Stimulated activated CD8-positive, alpha-beta memory T cell treated with anti-CD3 and anti-CD28 coated beads, Interleukin-15, amount 100 ng/mL, for 24 hours (primary cell): ENCODE measurements at regions not wholly inside any gene's neighbourhood (a gene's known extent, or its start where the extent isn't known, plus 50 kb on each side); places are given as distances from the start of the nearest gene placed in this dataset.

Experiments used
- DNase-seq: peaks from one replicate; pipeline ENCODE4 v3.0.0-alpha.2; 2020; ENCODE audit warnings: low read depth

DNA sequence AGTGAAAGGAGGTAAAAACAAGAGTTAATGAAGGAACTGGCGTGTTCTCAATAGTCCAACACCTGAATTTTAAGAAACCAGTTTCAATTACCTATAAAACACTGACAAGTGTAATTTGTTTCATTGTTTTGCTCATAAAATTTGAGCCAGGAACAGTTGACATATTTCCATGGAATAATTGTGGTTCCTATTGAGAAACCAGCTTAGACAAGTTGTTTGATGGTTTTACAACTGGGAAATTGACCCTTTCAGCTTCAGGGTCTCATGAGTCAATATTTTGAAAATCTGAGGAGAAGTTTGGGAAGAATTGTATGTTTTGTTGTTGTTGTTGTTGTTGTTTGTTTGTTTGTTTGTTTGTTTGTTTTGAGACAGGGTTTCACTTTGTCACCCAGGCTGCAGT is 69.1 kb upstream of the GADD45A start:
- DNase-seq = no peak

GRCh38 chr1:67616394-67616985 is 68.5 kb upstream of the GADD45A start:
- DNase-seq = no peak

- DNase-seq = no peak
Measured at GRCh38 chr1:67618285-67619018, 66.5 kb upstream of the GADD45A start.

- DNase-seq = no peak
Measured at GRCh38 chr1:67619080-67619479, 65.9 kb upstream of the GADD45A start.

DNA sequence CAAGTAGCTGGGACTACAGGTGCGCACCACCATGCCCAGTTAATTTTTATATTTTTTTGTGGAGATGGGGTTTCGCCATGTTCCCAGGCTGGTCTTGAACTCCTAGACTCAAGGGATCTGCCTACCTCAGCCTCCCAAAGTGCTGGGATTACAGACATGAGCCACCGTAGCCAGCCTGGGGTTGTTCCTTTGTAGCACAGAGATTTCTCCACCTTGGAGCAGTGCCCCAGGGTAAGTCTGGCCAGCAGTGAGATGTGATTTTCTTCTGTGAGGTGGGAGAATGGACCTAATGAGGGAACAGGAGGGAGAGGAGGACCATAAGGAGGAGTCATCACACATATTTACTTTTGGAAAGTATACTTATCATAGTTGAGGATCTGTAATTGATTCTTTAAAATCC is 61.1 kb upstream of the GADD45A start:
- no peak for DNase-seq

- no peak for DNase-seq
Measured at GRCh38 chr1:67624680-67625079, 60.3 kb upstream of the GADD45A start.

DNA sequence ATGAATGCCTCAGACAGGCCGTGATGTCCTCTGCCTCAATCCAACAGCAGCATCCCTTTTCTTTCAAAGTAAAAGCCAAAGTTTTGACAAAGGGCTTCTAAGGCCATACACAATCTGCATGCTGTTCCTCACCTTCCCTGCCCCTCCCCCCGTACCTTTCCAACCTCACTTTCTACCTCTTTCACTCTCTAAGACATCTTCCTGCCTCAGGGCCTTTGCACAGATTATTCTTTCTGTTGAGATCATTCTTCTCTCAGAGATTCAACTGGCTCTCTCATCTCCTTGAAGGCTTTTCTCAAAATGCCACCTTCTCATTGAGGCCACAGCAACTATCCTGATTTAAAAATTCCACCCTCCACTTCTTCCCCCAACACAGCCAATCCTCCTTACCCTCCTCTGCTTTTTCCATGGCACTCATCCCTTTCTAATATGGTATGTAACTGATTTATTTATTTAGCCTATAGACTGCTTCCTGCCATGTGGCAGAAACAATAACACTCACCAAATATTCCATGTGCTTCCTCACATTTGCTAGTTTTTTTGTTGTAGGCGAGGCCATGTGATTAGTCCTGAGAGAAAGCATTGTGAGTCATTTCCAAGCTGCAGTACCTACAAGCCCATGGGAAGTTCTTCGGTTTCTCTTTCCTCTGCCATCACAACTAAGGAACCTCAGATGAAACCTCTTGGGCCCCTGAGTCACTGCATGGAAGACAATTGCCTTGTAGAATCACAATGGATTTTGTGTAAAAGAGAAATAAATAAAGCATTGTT is 58.7 kb upstream of the GADD45A start:
- DNase-seq = no peak

DNA sequence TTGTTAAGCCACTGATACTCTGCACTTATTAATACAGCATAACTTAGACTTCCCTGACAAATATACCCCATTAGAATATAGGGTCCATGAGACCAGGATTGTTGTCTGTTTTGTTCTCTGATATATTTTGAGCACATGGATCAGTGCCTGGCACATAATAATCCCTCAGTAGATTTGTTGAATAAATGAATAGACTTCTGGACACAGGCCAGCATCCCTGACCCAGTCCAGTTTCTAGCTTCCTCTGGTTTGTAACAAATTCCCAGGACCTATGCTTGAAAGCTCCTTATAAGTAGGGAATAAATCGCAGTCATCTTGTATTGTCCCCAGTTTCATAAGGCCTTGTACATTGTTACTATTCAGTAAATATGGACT is 58.2 kb upstream of the GADD45A start:
- DNase-seq = no peak

DNA sequence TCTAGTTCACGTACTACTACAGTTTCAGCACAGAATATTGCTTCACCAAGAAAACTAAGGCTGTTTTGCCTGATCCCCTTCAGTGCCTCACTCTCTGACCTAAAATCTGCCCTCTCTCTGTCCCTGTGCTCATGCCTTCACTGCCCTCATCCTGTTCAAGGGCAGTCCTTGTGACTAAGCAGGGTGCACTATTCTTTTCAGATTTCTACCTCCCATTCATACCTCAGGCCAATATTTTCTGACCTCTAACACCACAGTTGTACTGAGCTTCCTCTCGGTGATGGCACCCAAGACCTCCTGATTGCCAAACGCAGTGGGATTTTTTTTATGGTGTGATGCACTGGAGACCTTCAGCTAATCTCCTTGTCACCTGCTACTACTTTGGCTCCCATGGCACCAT is 57.7 kb upstream of the GADD45A start:
- DNase-seq = no peak

GRCh38 chr1:67627906-67628305 is 57.1 kb upstream of the GADD45A start:
- DNase-seq = no peak

- no peak for DNase-seq
Measured at GRCh38 chr1:67629370-67630075, 55.5 kb upstream of the GADD45A start.

GRCh38 chr1:67630438-67631045 is 54.5 kb upstream of the GADD45A start:
- DNase-seq = no peak

- DNase-seq = no peak
Measured at GRCh38 chr1:67632356-67632755, 52.6 kb upstream of the GADD45A start.

DNA sequence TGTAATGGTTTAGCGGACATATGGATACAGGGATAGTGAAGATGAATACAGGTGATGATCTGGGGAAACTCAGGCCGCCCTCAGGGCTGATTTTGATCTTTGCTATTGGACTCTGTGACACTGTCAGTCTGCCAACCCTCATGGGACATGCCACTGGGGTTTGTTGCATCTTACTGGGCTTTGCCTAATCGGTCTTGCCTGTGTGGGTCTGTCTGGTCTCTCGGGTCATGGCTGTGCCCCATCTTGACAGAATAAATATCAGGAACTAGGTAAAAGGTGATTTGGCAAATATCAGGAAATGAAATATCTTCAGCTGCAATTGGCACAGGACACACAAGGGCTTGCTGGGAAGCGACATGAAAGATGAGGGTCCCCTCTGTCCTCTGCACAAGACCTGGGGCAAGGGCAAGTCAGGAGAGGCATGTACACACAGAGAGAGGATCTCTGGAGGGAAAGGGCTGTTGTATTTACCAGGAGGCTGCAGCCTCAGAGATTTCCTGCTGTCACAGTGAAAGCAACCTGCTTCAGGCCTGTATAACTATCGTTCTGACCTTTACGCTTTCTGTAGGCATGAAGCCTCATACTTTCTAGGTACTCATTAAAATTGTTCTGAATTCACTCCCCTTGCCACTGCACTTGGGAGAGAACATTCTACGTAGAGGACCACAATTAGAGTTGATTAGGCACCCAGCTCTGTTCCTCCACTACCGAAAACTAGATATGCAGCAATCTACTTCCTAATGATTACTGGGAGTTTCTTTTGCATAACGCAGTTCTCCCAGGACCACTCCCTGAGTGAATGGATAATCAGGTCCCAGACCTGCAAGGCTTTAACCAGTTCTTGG is 52.0 kb upstream of the GADD45A start:
- DNase-seq = no peak

DNA sequence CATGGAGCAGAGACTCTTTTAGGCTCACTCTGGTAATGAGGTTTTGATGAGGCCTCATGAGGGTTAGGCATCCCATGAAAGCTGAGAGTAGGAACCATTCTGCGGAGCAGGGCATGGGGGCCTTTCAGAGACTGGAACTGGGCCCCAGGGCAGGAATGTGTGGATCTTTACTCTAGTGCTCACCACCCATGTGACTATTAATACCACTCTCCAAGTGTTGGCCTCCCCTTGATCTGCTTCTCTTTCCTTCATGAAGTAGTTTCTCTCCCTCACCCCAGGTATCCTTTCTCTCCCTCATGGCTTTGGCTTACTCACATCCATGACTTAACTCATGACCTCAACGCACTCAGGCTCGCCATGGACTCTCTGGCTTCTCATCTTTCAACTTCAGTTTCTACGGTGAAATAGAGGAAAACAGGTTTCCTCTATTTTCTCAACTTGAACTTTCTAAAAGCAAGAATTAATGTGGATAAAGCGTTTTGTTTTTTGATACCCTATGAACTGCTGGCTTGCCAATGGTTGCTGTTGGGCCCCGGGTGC is 50.5 kb upstream of the GADD45A start:
- DNase-seq = no peak

DNA sequence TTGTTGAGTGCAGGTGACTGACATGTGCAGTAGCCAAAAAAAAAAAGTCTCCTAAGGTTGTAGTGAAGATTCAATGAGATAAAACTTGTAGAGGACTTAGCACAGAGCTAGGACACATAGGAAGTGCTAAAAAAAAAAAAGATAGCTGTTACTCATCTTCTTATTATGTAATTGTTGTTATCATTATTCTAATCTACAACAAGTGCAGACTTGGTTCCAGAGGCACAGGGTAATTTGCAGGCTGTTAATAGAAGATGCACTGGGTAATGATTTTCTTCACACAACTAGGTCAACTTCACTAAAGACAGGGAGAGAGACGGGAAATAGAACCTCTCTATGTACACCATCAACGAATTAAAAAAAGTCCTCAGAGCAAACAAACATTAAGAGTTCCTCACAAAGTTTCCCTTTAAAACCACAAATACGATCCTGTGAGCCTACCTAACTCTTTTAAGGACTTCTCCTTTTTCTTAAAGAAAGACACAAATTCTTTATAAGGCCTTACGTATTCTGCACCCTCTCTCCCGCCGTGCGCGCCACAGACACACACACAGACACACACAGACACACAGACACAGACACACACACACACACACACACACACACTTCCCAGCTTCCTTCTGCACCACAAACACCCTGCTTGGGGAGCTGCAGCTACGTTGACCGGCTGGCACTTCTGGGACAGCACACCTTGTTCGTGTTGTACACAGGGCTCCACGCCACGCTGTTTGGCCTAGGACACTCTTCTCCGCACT is 49.8 kb upstream of the GADD45A start:
- DNase-seq = no peak
